Thyroid gland (tissue), 4 donors: ENCODE measurements at regions not wholly inside any gene's neighbourhood (a gene's known extent, or its start where the extent isn't known, plus 50 kb on each side); places are given as distances from the start of the nearest gene placed in this dataset.

Experiments
- POLR2A ChIP-seq, 2 donors: fragments of 450-650 bp; IDR thresholded peaks; one replicate each; pipeline ENCODE4 v1.6.1; 2017; ENCODE audit warnings: antibody characterized with exemption in 2 of 2, mild to moderate bottlenecking in 2 of 2, moderate library complexity in 1 of 2
- TF ChIP-seq, protein P1 (sequence below), 6 experiments: fragments of 200-600 bp in 3 of 6; fragments of 450-650 bp in 3 of 6; sonication (generic) in 3 of 6; IDR thresholded peaks; one replicate each; pipeline ENCODE4 v1.5.1; 2016 to 2019; ENCODE audit warnings: antibody characterized with exemption in 6 of 6, mild to moderate bottlenecking in 2 of 6, inconsistent platforms in 1 of 6, moderate library complexity in 1 of 6

DNA sequence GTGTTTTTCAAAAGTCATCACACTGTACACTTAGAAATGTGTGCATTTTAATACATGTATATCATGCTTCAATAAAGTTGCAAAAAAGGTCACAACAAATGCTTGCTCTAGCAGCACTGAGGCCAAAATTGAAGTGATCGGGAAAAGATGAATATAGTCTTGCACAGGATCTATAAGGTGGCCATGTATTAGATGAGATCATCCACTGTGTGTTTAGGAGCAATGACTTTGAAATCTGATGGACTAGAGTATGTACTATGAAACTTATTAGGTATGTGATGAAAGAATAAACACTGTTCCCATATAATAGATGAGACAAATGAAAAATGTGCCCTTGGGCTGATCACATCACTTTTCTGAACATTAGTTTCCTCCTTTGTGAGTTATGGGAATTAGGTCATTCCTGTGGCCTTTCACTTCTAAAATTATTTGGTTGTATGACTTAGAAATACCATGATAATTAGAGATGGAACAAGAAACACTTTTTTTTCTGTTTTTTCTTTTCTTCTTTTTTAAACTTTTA lies 984.6 kb downstream of the ADGRL2 start:
- TF ChIP-seq, protein P1, sequence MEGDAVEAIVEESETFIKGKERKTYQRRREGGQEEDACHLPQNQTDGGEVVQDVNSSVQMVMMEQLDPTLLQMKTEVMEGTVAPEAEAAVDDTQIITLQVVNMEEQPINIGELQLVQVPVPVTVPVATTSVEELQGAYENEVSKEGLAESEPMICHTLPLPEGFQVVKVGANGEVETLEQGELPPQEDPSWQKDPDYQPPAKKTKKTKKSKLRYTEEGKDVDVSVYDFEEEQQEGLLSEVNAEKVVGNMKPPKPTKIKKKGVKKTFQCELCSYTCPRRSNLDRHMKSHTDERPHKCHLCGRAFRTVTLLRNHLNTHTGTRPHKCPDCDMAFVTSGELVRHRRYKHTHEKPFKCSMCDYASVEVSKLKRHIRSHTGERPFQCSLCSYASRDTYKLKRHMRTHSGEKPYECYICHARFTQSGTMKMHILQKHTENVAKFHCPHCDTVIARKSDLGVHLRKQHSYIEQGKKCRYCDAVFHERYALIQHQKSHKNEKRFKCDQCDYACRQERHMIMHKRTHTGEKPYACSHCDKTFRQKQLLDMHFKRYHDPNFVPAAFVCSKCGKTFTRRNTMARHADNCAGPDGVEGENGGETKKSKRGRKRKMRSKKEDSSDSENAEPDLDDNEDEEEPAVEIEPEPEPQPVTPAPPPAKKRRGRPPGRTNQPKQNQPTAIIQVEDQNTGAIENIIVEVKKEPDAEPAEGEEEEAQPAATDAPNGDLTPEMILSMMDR (IDR thresholded peaks at IDR 0.05), result no peak
- no peak for TF ChIP-seq POLR2A (IDR thresholded peaks at IDR 0.05)
